ENCODE measurements at regions not wholly inside any gene's neighbourhood (a gene's known extent, or its start where the extent isn't known, plus 50 kb on each side); places are given as distances from the start of the nearest gene placed in this dataset.

DNA sequence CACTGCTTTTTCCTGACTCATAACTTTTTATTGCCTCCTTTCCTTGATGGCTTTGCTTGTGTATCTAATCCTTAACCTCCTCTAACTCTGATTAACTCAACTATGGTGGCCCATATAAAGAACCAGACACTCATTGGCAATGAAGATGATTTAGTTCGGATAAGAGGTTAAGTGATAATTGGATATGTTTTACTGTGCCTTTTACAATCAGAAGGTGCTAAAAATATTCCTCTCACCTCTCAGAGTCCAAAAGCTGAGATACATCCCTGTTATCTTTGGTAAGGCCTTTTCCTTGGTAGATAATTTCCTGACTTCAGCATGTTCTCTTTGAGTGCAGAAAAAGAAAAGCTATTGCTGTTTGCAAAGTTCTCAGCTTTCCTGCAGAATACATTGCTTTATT lies 367.7 kb downstream of the SLC16A7 start:
- Mint-ChIP-seq H3K4me3 (ENCODE audit: low read depth, unreplicated experiment) (no peak overlapping the region), H3K27ac (ENCODE audit: unreplicated experiment) (no peak overlapping the region), H3K9me3 (ENCODE audit: low read depth, unreplicated experiment) (peaks cover 6% of the 10 kb centered on the region), H3K36me3 (ENCODE audit: insufficient read depth, unreplicated experiment) (no peaks in the 10 kb centered on the region), H3K27me3 (ENCODE audit: unreplicated experiment) (no peaks in the 10 kb centered on the region), H3K4me1 (ENCODE audit: low read depth, unreplicated experiment) (no peaks in the 10 kb centered on the region)
- TF ChIP-seq CTCF (IDR thresholded peaks at IDR 0.05; ENCODE audit: unreplicated experiment) = no peak
- DNase-seq = no peak
- intact Hi-C loops (cut with micrococcal nuclease; ENCODE audit: unreplicated experiment) = no loop called here
- CTCF ChIA-PET = no interaction called here
- BruUV-seq (replicated peaks) = no TSS peak

- BruUV-seq (replicated peaks) = no TSS peak
- H3K4me1 Mint-ChIP-seq (ENCODE audit: low read depth, unreplicated experiment) = peaks cover 39% of the 10 kb centered on the region
- CTCF ChIA-PET = interaction anchor here (0.6 to 1.6 kb wide), 3 partner anchors 32 to 396 kb away, joined by 3 to 4 read pairs (median 4); no protein-coding TSS in a partner anchor
- peak; percentile 50 for DNase-seq
- intact Hi-C loops (cut with micrococcal nuclease; ENCODE audit: unreplicated experiment) = loop anchor here (2.0 to 10.0 kb wide), 3 partner anchors 32 to 222 kb away; no protein-coding TSS in a partner anchor
- H3K36me3 Mint-ChIP-seq (ENCODE audit: insufficient read depth, unreplicated experiment) = peaks cover 9% of the 10 kb centered on the region
- peak overlapping the region; percentile 73 for H3K27ac Mint-ChIP-seq (ENCODE audit: unreplicated experiment)
- TF ChIP-seq CTCF (IDR thresholded peaks at IDR 0.05; ENCODE audit: unreplicated experiment) = no peak
- no peaks in the 10 kb centered on the region for H3K9me3 Mint-ChIP-seq (ENCODE audit: low read depth, unreplicated experiment)
- H3K4me3 Mint-ChIP-seq (ENCODE audit: low read depth, unreplicated experiment) = peak overlapping the region; percentile 46
- H3K27me3 Mint-ChIP-seq (ENCODE audit: unreplicated experiment) = no peaks in the 10 kb centered on the region
Measured at GRCh38 chr12:59972905-59973304, 377.1 kb downstream of the SLC16A7 start.

DNA sequence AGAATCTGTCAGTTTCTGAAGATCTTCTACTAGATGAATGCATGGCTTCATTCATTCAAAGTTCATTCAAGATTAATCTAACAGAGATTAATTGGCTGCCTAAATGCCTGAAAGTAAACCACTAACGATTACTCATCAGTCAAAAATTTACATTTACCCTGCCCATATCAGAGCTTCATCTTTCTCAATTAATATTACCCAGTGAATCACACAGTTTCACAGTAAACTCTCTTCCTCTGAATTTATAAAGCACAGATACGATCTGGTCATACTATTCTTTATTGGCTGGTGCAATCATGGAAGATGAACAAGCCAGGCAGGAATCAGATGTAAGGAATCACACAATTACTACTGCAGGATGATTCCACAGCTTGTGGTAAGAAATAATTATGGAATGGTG lies 377.7 kb downstream of the SLC16A7 start:
- intact Hi-C loops (cut with micrococcal nuclease; ENCODE audit: unreplicated experiment) = loop anchor here (2.0 to 10.0 kb wide), 3 partner anchors 33 to 221 kb away; no protein-coding TSS in a partner anchor
- Mint-ChIP-seq H3K27me3 (ENCODE audit: unreplicated experiment) (no peaks in the 10 kb centered on the region), H3K4me3 (ENCODE audit: low read depth, unreplicated experiment) (no peak overlapping the region), H3K4me1 (ENCODE audit: low read depth, unreplicated experiment) (peaks cover 44% of the 10 kb centered on the region), H3K27ac (ENCODE audit: unreplicated experiment) (peak overlapping the region; percentile 73), H3K36me3 (ENCODE audit: insufficient read depth, unreplicated experiment) (peaks cover 9% of the 10 kb centered on the region), H3K9me3 (ENCODE audit: low read depth, unreplicated experiment) (no peaks in the 10 kb centered on the region)
- no peak for TF ChIP-seq CTCF (IDR thresholded peaks at IDR 0.05; ENCODE audit: unreplicated experiment)
- no TSS peak for BruUV-seq (replicated peaks)
- CTCF ChIA-PET = interaction anchor here (1.2 to 1.6 kb wide), 2 partner anchors 33 to 62 kb away, joined by 4 read pairs; no protein-coding TSS in a partner anchor
- no peak for DNase-seq

DNA sequence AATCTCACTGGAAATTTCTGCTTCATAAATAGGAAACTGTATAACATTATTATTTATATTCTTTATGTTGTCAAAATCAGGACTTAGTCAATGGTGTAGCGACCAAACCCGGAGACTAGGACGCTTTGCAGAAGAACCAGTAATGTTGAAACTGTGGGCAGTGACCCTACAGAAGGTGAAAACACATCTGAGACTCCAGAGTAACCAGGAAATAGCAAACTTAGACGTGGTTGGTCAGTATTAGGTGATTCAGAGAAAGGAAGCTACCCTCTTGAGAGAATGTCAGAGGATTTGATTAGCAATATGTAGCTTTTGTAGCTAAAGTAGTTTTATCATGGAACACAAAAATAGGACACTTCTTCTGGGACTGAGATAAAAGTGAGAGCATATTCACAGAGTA lies 381.9 kb downstream of the SLC16A7 start:
- Mint-ChIP-seq H3K4me3 (ENCODE audit: low read depth, unreplicated experiment) (no peak overlapping the region), H3K27ac (ENCODE audit: unreplicated experiment) (no peak overlapping the region), H3K27me3 (ENCODE audit: unreplicated experiment) (no peaks in the 10 kb centered on the region), H3K4me1 (ENCODE audit: low read depth, unreplicated experiment) (peaks cover 32% of the 10 kb centered on the region), H3K9me3 (ENCODE audit: low read depth, unreplicated experiment) (peaks cover 3% of the 10 kb centered on the region), H3K36me3 (ENCODE audit: insufficient read depth, unreplicated experiment) (peaks cover 3% of the 10 kb centered on the region)
- intact Hi-C loops (cut with micrococcal nuclease; ENCODE audit: unreplicated experiment) = loop anchor here (10.0 kb wide), 2 partner anchors 133 to 217 kb away; no protein-coding TSS in a partner anchor
- CTCF ChIA-PET = no interaction called here
- TF ChIP-seq CTCF (IDR thresholded peaks at IDR 0.05; ENCODE audit: unreplicated experiment) = no peak
- BruUV-seq (replicated peaks) = no TSS peak
- no peak for DNase-seq

All from Calu3 (cell line).